IMR-90 (cell line): ENCODE measurements at regions not wholly inside any gene's neighbourhood (a gene's known extent, or its start where the extent isn't known, plus 50 kb on each side); places are given as distances from the start of the nearest gene placed in this dataset.

Experiments used
- ATAC-seq: fragments of 200-7000 bp; cut with Tn5 transposase; 2 replicates; pipeline ENCODE4 v1.9.1; 2020; ENCODE audit warnings: low read depth, mild to moderate bottlenecking, moderate library complexity
- BruUV-seq: library from RNA; stranded (reverse); fragments of 400-500 nt; replicated peaks from 2 replicates; lab custom pipeline; 2021; lab: Mats Ljungman, UMichigan
- CTCF ChIA-PET: fragments of 300-600 bp; formaldehyde crosslinking; extraction: SDS; loops from one replicate; lab custom pipeline; 2021; ENCODE audit warnings: antibody characterized with exemption; lab: Yijun Ruan, JAX
- POLR2A ChIA-PET: fragments of 300-600 bp; sonication (Branson Sonifier 250); formaldehyde crosslinking; loops from one replicate; lab custom pipeline; 2022; ENCODE audit warnings: antibody characterized with exemption; ENCODE audit not compliant: unreplicated experiment; lab: Charles Lee
- DNase-seq: peaks from one replicate; pipeline ENCODE4 v3.0.0; 2013
- H2AFZ ChIP-seq: replicated peaks from 2 replicates; pipeline ENCODE3; 2013; ENCODE audit warnings: low read length, mild to moderate bottlenecking; ENCODE audit not compliant: poor library complexity
- H2AK5ac ChIP-seq: 2 replicates; pipeline ENCODE4 v1.6.1; 2013; ENCODE audit warnings: low read depth, low read length, inconsistent platforms
- H2AK9ac ChIP-seq: replicated peaks from 2 replicates; pipeline ENCODE3; 2013; ENCODE audit warnings: mild to moderate bottlenecking, low read depth, low read length, moderate library complexity; ENCODE audit not compliant: poor library complexity
- H2BK120ac ChIP-seq: 2 replicates; pipeline ENCODE4 v1.6.1; 2013; ENCODE audit warnings: low read depth, low read length, inconsistent platforms
- H2BK15ac ChIP-seq: 3 replicates; pipeline ENCODE4 v1.6.1; 2013; ENCODE audit warnings: low read depth, low read length, inconsistent platforms
- H2BK20ac ChIP-seq: 2 replicates; pipeline ENCODE4 v1.6.1; 2013; ENCODE audit warnings: low read depth, mild to moderate bottlenecking, inconsistent platforms, low read length, moderate library complexity
- H2BK5ac ChIP-seq: 2 replicates; pipeline ENCODE4 v1.6.1; 2013; ENCODE audit warnings: mild to moderate bottlenecking, low read depth, low read length, inconsistent platforms; ENCODE audit not compliant: poor library complexity, severe bottlenecking
- H3K14ac ChIP-seq: replicated peaks from 2 replicates; pipeline ENCODE4 v1.6.1; 2013; ENCODE audit warnings: low read depth, low read length, inconsistent platforms
- H3K18ac ChIP-seq: 2 replicates; pipeline ENCODE4 v1.6.1; 2013; ENCODE audit warnings: low read depth, low read length, control low read depth
- H3K23ac ChIP-seq: 2 replicates; pipeline ENCODE4 v1.6.1; 2013; ENCODE audit warnings: low read depth, low read length, inconsistent platforms
- H3K27ac ChIP-seq: 2 replicates; pipeline ENCODE4 v1.5.1; 2013; ENCODE audit warnings: mild to moderate bottlenecking, control low read depth, low read length; ENCODE audit not compliant: insufficient read depth
- H3K27me3 ChIP-seq: 2 replicates; pipeline ENCODE4 v1.6.1; 2013; ENCODE audit warnings: low read length; ENCODE audit not compliant: control insufficient read depth, insufficient read depth
- H3K36me3 ChIP-seq: 2 replicates; pipeline ENCODE4 v1.6.1; 2013; ENCODE audit warnings: low read length, mixed read lengths; ENCODE audit not compliant: control insufficient read depth, insufficient read depth
- H3K4ac ChIP-seq: 2 replicates; pipeline ENCODE4 v1.6.1; 2013; ENCODE audit warnings: low read depth, low read length, inconsistent platforms
- H3K4me1 ChIP-seq: 2 replicates; pipeline ENCODE4 v1.6.1; 2013; ENCODE audit warnings: low read length, mixed read lengths; ENCODE audit not compliant: control insufficient read depth, insufficient read depth
- H3K4me2 ChIP-seq: 2 replicates; pipeline ENCODE4 v1.6.1; 2013; ENCODE audit warnings: low read depth, mild to moderate bottlenecking, control low read depth, low read length, moderate library complexity
- H3K4me3 ChIP-seq: 2 replicates; pipeline ENCODE4 v1.5.1; 2013; ENCODE audit warnings: low read depth, mild to moderate bottlenecking, control low read depth, low read length, moderate library complexity; ENCODE audit not compliant: insufficient read depth
- H3K56ac ChIP-seq: 2 replicates; pipeline ENCODE4 v1.6.1; 2013; ENCODE audit warnings: low read length, inconsistent platforms; ENCODE audit not compliant: insufficient read depth; ENCODE audit errors: extremely low read depth
- H3K79me1 ChIP-seq, 2 experiments: 2 replicates each; pipeline ENCODE4 v1.6.1; 2013; ENCODE audit warnings: low read length in 2 of 2, inconsistent platforms in 1 of 2, low read depth in 1 of 2
- H3K9ac ChIP-seq: 2 replicates; pipeline ENCODE4 v1.6.1; 2013; ENCODE audit warnings: low read depth, low read length, control low read depth
- H3K9me1 ChIP-seq: 2 replicates; pipeline ENCODE4 v1.6.1; 2013; ENCODE audit warnings: low read length, inconsistent platforms; ENCODE audit not compliant: insufficient read depth
- H3K9me3 ChIP-seq: 2 replicates; pipeline ENCODE4 v1.6.1; 2013; ENCODE audit warnings: low read length; ENCODE audit not compliant: control insufficient read depth, insufficient read depth
- H4K20me1 ChIP-seq: 2 replicates; pipeline ENCODE4 v1.6.1; 2013; ENCODE audit warnings: low read length, inconsistent platforms; ENCODE audit not compliant: insufficient read depth
- H4K5ac ChIP-seq: 2 replicates; pipeline ENCODE4 v1.6.1; 2013; ENCODE audit warnings: mild to moderate bottlenecking, low read depth, low read length, control low read depth
- H4K8ac ChIP-seq, 2 experiments: 2 replicates each; pipeline ENCODE4 v1.6.1; 2013; ENCODE audit warnings: low read depth in 2 of 2, low read length in 2 of 2, control low read depth in 1 of 2, inconsistent platforms in 1 of 2
- H4K91ac ChIP-seq: 2 replicates; pipeline ENCODE4 v1.6.1; 2013; ENCODE audit warnings: low read depth, low read length, inconsistent platforms; ENCODE audit not compliant: insufficient read depth
- BHLHE40 ChIP-seq: fragments of 150-350 bp; IDR thresholded peaks from 2 replicates; pipeline ENCODE4 v1.6.1; 2016; ENCODE audit warnings: mild to moderate bottlenecking, low read depth, low read length
- CEBPB ChIP-seq: IDR thresholded peaks from 2 replicates; pipeline ENCODE4 v1.6.1; 2012; ENCODE audit warnings: low read depth, low read length, improper control_type of control experiment
- CHD1 ChIP-seq: IDR thresholded peaks from 2 replicates; pipeline ENCODE4 v1.6.1; 2012; ENCODE audit warnings: low read depth, low read length, improper control_type of control experiment
- CTCF ChIP-seq: conservative IDR thresholded peaks from 2 replicates; pipeline ENCODE4 v1.5.1; 2012; ENCODE audit warnings: mild to moderate bottlenecking, low read depth, low read length, improper control_type of control experiment
- ELK1 ChIP-seq: fragments of 150-350 bp; IDR thresholded peaks from 2 replicates; pipeline ENCODE4 v1.6.1; 2016; ENCODE audit warnings: low read depth, mild to moderate bottlenecking, low read length, moderate library complexity, borderline replicate concordance
- MAFK ChIP-seq: IDR thresholded peaks from 2 replicates; pipeline ENCODE4 v1.6.1; 2012; ENCODE audit warnings: low read depth, low read length, improper control_type of control experiment
- MAZ ChIP-seq: IDR thresholded peaks from 2 replicates; pipeline ENCODE4 v1.6.1; 2012; ENCODE audit warnings: low read depth, mild to moderate bottlenecking, low read length, improper control_type of control experiment, moderate library complexity, borderline replicate concordance
- MXI1 ChIP-seq: IDR thresholded peaks from 2 replicates; pipeline ENCODE4 v1.6.1; 2012; ENCODE audit warnings: low read depth, mild to moderate bottlenecking, low read length, moderate library complexity, borderline replicate concordance
- NFE2L2 ChIP-seq: fragments of 150-350 bp; IDR thresholded peaks from 2 replicates; pipeline ENCODE4 v1.6.1; 2016; ENCODE audit warnings: low read depth, mild to moderate bottlenecking, low read length
- POLR2A ChIP-seq: IDR thresholded peaks from 2 replicates; pipeline ENCODE4 v1.6.1; 2012; ENCODE audit warnings: mild to moderate bottlenecking, low read depth, low read length
- RAD21 ChIP-seq: IDR thresholded peaks from 2 replicates; pipeline ENCODE4 v1.6.1; 2012; ENCODE audit warnings: low read length, improper control_type of control experiment
- RCOR1 ChIP-seq: IDR thresholded peaks from 2 replicates; pipeline ENCODE4 v1.6.1; 2012; ENCODE audit warnings: mild to moderate bottlenecking, low read length, improper control_type of control experiment; ENCODE audit not compliant: insufficient replicate concordance
- RFX5 ChIP-seq: IDR thresholded peaks from 2 replicates; pipeline ENCODE4 v1.8.0; 2012; ENCODE audit warnings: low read depth, mild to moderate bottlenecking, low read length, moderate library complexity
- SMC3 ChIP-seq: fragments of 150-350 bp; IDR thresholded peaks from 2 replicates; pipeline ENCODE4 v1.6.1; 2016; ENCODE audit warnings: low read depth, mild to moderate bottlenecking, antibody characterized with exemption, low read length, moderate library complexity
- dilution Hi-C: fragments of 300-500 bp; cut with HindIII; formaldehyde crosslinking; loops from one replicate; pipeline ENCODE4 v1.14.3; 2018; ENCODE audit warnings: low sequenced_read_pairs; ENCODE audit not compliant: unreplicated experiment
- in situ Hi-C: fragments of 300-500 bp; cut with MboI; formaldehyde crosslinking; loops from 3 replicates; pipeline ENCODE4 v1.14.3; 2019; ENCODE audit warnings: low sequenced_read_pairs, inconsistent platforms, mixed read lengths
- intact Hi-C: fragments of 100-400 bp; cut with micrococcal nuclease; formaldehyde crosslinking; loops from 2 replicates; pipeline ENCODE4 v1.10.0; 2022
- TF ChIP-seq, protein P1 (sequence below): fragments of 150-350 bp; IDR thresholded peaks from 2 replicates; pipeline ENCODE4 v1.6.1; 2017; ENCODE audit warnings: mild to moderate bottlenecking, antibody characterized with exemption, low read length, low read depth

- no peak overlapping the region for H3K27ac ChIP-seq
- intact Hi-C loops: no loop called here
- no peaks in the 10 kb centered on the region for H3K9me1 ChIP-seq
- no peaks in the 10 kb centered on the region for H3K4me1 ChIP-seq
- ChIA-PET CTCF (no interaction called here), POLR2A (no interaction called here)
- H2BK120ac ChIP-seq: no peak overlapping the region
- H3K4me2 ChIP-seq: no peak overlapping the region
- H3K4me3 ChIP-seq: no peak overlapping the region
- no peaks in the 10 kb centered on the region for H4K20me1 ChIP-seq
- H3K23ac ChIP-seq: no peak overlapping the region
- H3K79me1 ChIP-seq: no peaks in the 10 kb centered on the region
- ATAC-seq: no peak
- no peak overlapping the region for H3K56ac ChIP-seq
- no peak overlapping the region for H2AK5ac ChIP-seq
- H2AK9ac ChIP-seq: no peak overlapping the region
- in situ Hi-C loops: no loop called here
- no peak for DNase-seq
- no peak overlapping the region for H3K9ac ChIP-seq
- H3K9me3 ChIP-seq: no peaks in the 10 kb centered on the region
- no peak overlapping the region for H4K8ac ChIP-seq
- no peaks in the 10 kb centered on the region for H3K27me3 ChIP-seq
- no peak overlapping the region for H2BK5ac ChIP-seq
- H4K91ac ChIP-seq: no peak overlapping the region
- H2BK20ac ChIP-seq: no peak overlapping the region
- no TSS peak for BruUV-seq
- dilution Hi-C loops: no loop called here
- H3K36me3 ChIP-seq: no peaks in the 10 kb centered on the region
- TF ChIP-seq BHLHE40: no peak
- TF ChIP-seq MAFK: no peak
- no peak for TF ChIP-seq MAZ
- no peak for TF ChIP-seq RAD21
- no peak for TF ChIP-seq POLR2A
- TF ChIP-seq SMC3: no peak
- TF ChIP-seq RCOR1: no peak
- TF ChIP-seq RFX5: no peak
- no peak for TF ChIP-seq CHD1
- TF ChIP-seq CEBPB: no peak
- no peak for TF ChIP-seq ELK1
- no peak for TF ChIP-seq CTCF
- no peak for TF ChIP-seq NFE2L2
- no peak for TF ChIP-seq MXI1
- TF ChIP-seq, protein P1, sequence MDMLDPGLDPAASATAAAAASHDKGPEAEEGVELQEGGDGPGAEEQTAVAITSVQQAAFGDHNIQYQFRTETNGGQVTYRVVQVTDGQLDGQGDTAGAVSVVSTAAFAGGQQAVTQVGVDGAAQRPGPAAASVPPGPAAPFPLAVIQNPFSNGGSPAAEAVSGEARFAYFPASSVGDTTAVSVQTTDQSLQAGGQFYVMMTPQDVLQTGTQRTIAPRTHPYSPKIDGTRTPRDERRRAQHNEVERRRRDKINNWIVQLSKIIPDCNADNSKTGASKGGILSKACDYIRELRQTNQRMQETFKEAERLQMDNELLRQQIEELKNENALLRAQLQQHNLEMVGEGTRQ: no peak
- H3K18ac ChIP-seq: no peak overlapping the region
- H3K4ac ChIP-seq: no peak overlapping the region
- no peak overlapping the region for H2AFZ ChIP-seq
- no peak overlapping the region for H3K14ac ChIP-seq
- H2BK15ac ChIP-seq: no peak overlapping the region
- H4K5ac ChIP-seq: no peak overlapping the region
Observed at GRCh38 chr1:91104712-91105111, 82.9 kb upstream of the ZNF644 start.
